ACC112 (cell line): ENCODE measurements at regions not wholly inside any gene's neighbourhood (a gene's known extent, or its start where the extent isn't known, plus 50 kb on each side); places are given as distances from the start of the nearest gene placed in this dataset.

Source experiments
- H2AFZ ChIP-seq: fragments of 200-600 bp; sonication (generic); one replicate; pipeline ENCODE4 v1.6.0; 2017; ENCODE audit warnings: antibody characterized with exemption, low read length; ENCODE audit not compliant: unreplicated experiment
- H3K27ac ChIP-seq: fragments of 200-600 bp; sonication (generic); 2 replicates; pipeline ENCODE4 v1.5.1; 2014; ENCODE audit warnings: low read depth, mild to moderate bottlenecking, antibody characterized with exemption, low read length, moderate library complexity
- H3K27me3 ChIP-seq: fragments of 200-600 bp; sonication (generic); 2 replicates; pipeline ENCODE4 v1.6.1; 2014; ENCODE audit warnings: mild to moderate bottlenecking, antibody characterized with exemption, low read length, moderate library complexity, mixed read lengths; ENCODE audit not compliant: insufficient read depth
- H3K36me3 ChIP-seq: fragments of 200-600 bp; sonication (generic); 2 replicates; pipeline ENCODE4 v1.6.1; 2016; ENCODE audit warnings: mild to moderate bottlenecking, antibody characterized with exemption, low read length, moderate library complexity, mixed read lengths; ENCODE audit not compliant: insufficient read depth
- H3K4me1 ChIP-seq: fragments of 200-600 bp; sonication (generic); one replicate; pipeline ENCODE4 v1.6.1; 2016; ENCODE audit warnings: low read length, mixed read lengths; ENCODE audit not compliant: insufficient read depth, unreplicated experiment, control insufficient read depth
- H3K4me3 ChIP-seq: fragments of 200-600 bp; sonication (generic); 2 replicates; pipeline ENCODE4 v1.5.1; 2014; ENCODE audit warnings: mild to moderate bottlenecking, low read depth, low read length
- H3K79me2 ChIP-seq: fragments of 200-600 bp; sonication (generic); one replicate; pipeline ENCODE4 v1.6.0; 2016; ENCODE audit warnings: low read length; ENCODE audit not compliant: control insufficient read depth, unreplicated experiment, insufficient read depth

GRCh38 chr5:136511046-136511445 is 145.7 kb upstream of the TRPC7 start:
- Histone ChIP-seq H3K27me3 (no peaks in the 10 kb centered on the region; the same call in none of the 2 replicates), H3K36me3 (no peaks in the 10 kb centered on the region), H3K4me3 (no peak overlapping the region), H2AFZ (no peak overlapping the region), H3K4me1 (no peaks in the 10 kb centered on the region), H3K27ac (no peak overlapping the region), H3K79me2 (no peaks in the 10 kb centered on the region)

DNA sequence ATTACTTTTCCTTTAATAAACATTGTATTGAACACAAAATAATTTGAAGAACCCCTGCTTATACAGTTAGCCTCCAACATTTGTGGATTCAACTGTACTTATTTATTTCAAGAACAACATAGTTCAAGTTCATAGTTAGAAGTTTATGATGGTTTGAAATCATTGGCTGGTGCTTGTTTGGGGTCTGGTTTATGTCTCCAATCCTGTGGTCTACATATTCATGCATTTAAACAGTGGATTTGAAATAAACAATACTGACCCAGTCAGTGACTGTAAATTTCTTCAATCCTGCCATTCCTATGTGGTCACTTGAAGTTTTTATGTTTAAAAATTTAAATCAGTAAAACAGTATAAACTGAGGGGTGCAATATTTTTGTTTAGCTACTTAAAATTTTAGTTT is 145.1 kb upstream of the TRPC7 start:
- no peaks in the 10 kb centered on the region; the same call in 1 of the 2 replicates for H3K27me3 ChIP-seq
- H3K27ac ChIP-seq, result no peak overlapping the region
- no peaks in the 10 kb centered on the region for H3K4me1 ChIP-seq
- no peaks in the 10 kb centered on the region for H3K36me3 ChIP-seq
- no peaks in the 10 kb centered on the region for H3K79me2 ChIP-seq
- no peak overlapping the region for H3K4me3 ChIP-seq
- no peak overlapping the region for H2AFZ ChIP-seq

DNA sequence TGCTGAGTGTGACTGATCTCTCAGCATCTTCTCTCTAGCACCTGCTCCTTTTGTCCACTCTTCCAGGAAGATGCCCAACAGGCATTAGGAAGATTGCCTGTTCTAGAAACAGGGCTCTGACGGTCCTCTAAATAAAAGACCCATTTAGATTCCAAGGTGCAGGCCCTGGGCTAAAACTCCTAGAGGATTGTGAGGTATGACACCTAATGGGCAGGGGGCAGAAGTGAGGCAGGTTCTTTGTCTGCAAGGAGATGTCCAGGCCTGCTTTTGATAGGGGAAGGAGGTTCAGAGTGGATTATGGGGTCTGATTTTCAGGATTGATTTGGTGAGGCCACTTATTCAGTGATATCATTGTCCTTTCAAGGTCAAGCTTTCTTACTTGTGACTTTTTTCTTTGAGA is 140.8 kb upstream of the TRPC7 start:
- H3K27ac ChIP-seq, result no peak overlapping the region
- no peak overlapping the region for H2AFZ ChIP-seq
- H3K36me3 ChIP-seq, result no peaks in the 10 kb centered on the region
- no peaks in the 10 kb centered on the region for H3K4me1 ChIP-seq
- H3K4me3 ChIP-seq, result no peak overlapping the region
- no peaks in the 10 kb centered on the region; the same call in 1 of the 2 replicates for H3K27me3 ChIP-seq
- no peaks in the 10 kb centered on the region for H3K79me2 ChIP-seq

DNA sequence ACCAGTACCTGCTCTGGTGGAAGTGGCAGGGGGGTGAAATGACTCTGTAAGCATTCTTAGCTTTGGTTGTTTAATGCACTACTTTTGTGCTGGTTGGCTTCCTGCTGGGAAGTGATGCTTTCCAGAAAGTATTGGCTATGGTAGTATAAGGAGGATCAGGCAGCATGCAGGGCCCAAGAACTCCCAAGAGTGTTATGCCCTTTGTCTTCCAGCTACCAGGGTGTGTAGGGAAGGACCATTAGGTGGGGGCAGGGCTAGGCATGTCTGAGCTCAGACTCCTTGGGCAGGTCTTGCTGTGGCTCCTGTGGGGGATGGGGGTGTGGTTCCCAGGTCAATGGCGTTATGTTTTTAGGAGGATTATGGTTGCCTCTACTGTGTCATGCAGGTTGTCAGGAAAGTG is 135.8 kb upstream of the TRPC7 start:
- no peaks in the 10 kb centered on the region for H3K27me3 ChIP-seq
- no peaks in the 10 kb centered on the region for H3K36me3 ChIP-seq
- H3K4me1 ChIP-seq, result no peaks in the 10 kb centered on the region
- no peak overlapping the region for H2AFZ ChIP-seq
- H3K79me2 ChIP-seq, result no peaks in the 10 kb centered on the region
- no peak overlapping the region for H3K27ac ChIP-seq
- H3K4me3 ChIP-seq, result no peak overlapping the region

DNA sequence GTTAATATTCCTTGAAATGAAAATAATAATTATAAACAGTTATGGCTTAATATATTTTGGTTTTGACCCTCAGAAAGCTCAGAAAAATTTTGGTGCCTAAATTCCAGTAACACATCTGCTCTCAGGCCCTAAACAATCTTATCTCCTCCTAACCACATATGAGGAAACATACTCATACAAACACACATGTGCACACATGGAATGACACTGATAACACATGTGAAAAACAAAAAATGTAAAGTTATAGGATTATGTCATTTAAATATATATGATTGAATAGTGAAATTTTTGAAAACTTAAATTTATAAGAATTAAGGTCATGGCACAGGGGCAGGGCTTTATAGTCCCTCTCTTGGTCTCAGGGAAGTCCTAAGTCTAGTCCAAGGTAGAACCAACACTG is 127.2 kb upstream of the TRPC7 start:
- H3K27ac ChIP-seq, result no peak overlapping the region
- H3K4me3 ChIP-seq, result no peak overlapping the region
- H3K79me2 ChIP-seq, result no peaks in the 10 kb centered on the region
- no peaks in the 10 kb centered on the region for H3K27me3 ChIP-seq
- no peaks in the 10 kb centered on the region for H3K4me1 ChIP-seq
- no peaks in the 10 kb centered on the region for H3K36me3 ChIP-seq
- no peak overlapping the region for H2AFZ ChIP-seq

- Histone ChIP-seq H3K79me2 (no peaks in the 10 kb centered on the region), H3K27me3 (0 out of 2 replicates have a peak, but pooled peaks cover 5% of the 10 kb centered on the region), H2AFZ (no peak overlapping the region), H3K27ac (no peak overlapping the region), H3K4me1 (no peaks in the 10 kb centered on the region), H3K4me3 (no peak overlapping the region), H3K36me3 (no peaks in the 10 kb centered on the region)
Observed at GRCh38 chr5:136491806-136492205, 126.5 kb upstream of the TRPC7 start.

GRCh38 chr5:136484808-136485325 is 119.5 kb upstream of the TRPC7 start:
- no peak overlapping the region for H2AFZ ChIP-seq
- H3K36me3 ChIP-seq, result no peaks in the 10 kb centered on the region
- H3K27me3 ChIP-seq, result peaks cover 21% of the 10 kb centered on the region; the same call in 1 of the 2 replicates
- H3K4me1 ChIP-seq, result no peaks in the 10 kb centered on the region
- no peak overlapping the region for H3K4me3 ChIP-seq
- no peak overlapping the region for H3K27ac ChIP-seq
- no peaks in the 10 kb centered on the region for H3K79me2 ChIP-seq

DNA sequence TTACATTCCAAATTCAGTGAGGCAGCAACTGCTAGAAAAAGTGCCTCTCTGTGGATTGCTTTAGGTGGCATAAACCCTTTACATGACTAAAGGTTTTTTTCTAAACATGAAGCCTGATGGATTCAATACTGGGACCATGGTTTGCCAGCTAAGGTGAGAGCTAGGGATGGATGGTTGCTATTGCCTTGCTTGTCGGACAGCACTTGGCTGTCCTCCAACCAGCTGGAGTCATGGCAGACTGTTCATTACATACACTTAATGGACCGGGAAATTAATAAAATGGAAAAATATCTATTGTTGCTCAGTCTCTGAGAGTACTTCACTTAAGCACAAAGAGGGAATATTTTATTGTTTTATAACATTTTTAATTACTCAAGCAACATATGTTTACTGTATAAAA is 116.9 kb upstream of the TRPC7 start:
- H3K4me3 ChIP-seq, result no peak overlapping the region
- H3K79me2 ChIP-seq, result no peaks in the 10 kb centered on the region
- no peaks in the 10 kb centered on the region for H3K4me1 ChIP-seq
- H3K27me3 ChIP-seq, result peaks cover 19% of the 10 kb centered on the region
- H2AFZ ChIP-seq, result no peak overlapping the region
- no peak overlapping the region for H3K27ac ChIP-seq
- no peaks in the 10 kb centered on the region for H3K36me3 ChIP-seq

DNA sequence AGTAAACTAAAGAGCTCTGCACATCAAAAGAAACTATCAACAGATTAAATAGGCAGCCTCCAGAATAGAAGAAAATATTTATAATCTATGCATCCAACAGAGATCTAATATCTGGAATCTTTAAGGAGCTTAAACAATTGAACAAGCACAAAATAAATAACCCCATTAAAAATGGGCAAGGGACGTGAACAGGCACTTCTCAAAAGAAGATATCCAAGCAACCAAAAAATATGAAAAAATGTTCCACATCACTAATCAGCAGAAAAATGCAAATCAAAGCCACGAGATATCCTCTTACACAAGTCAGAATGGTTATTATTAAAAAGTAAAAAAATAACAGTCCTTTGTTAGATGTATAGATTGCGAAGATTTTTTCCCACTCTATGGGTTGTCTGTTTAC is 109.1 kb upstream of the TRPC7 start:
- Histone ChIP-seq H3K36me3 (no peaks in the 10 kb centered on the region), H3K4me3 (no peak overlapping the region), H2AFZ (no peak overlapping the region), H3K79me2 (no peaks in the 10 kb centered on the region), H3K27ac (no peak overlapping the region), H3K27me3 (no peaks in the 10 kb centered on the region; the same call in 1 of the 2 replicates), H3K4me1 (no peaks in the 10 kb centered on the region)

DNA sequence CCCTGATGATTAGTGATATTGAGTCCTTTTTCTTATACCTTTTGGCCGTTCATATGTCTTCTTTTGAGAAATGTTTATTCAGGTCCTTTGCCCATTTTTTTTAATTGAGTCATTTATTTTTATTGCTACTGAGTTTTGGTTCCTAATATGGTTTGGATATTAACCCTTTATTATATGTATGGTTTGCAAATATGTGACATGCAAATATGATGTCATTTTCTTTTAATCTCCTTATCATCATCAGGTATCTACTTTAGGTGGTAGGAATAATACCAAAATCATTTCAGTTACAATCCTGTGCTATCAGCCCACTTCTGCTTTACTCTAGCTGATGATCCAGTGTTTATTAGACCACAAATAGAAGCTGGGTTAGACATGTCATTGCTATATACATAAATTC is 102.3 kb upstream of the TRPC7 start:
- no peak overlapping the region for H3K27ac ChIP-seq
- no peaks in the 10 kb centered on the region for H3K4me1 ChIP-seq
- H3K4me3 ChIP-seq, result no peak overlapping the region
- no peak overlapping the region for H2AFZ ChIP-seq
- no peaks in the 10 kb centered on the region for H3K27me3 ChIP-seq
- no peaks in the 10 kb centered on the region for H3K79me2 ChIP-seq
- no peaks in the 10 kb centered on the region for H3K36me3 ChIP-seq

GRCh38 chr5:136466041-136466415 is 100.7 kb upstream of the TRPC7 start:
- H2AFZ ChIP-seq, result no peak overlapping the region

More at GRCh38 chr5:136466041-136466415, 100.7 kb upstream of the TRPC7 start:
- H3K4me1 ChIP-seq, result no peaks in the 10 kb centered on the region
- H3K27me3 ChIP-seq, result no peaks in the 10 kb centered on the region
- H3K27ac ChIP-seq, result no peak overlapping the region
- H3K36me3 ChIP-seq, result no peaks in the 10 kb centered on the region
- no peaks in the 10 kb centered on the region for H3K79me2 ChIP-seq
- no peak overlapping the region for H3K4me3 ChIP-seq
